Spleen (tissue), 7 donors: ENCODE measurements at regions not wholly inside any gene's neighbourhood (a gene's known extent, or its start where the extent isn't known, plus 50 kb on each side); places are given as distances from the start of the nearest gene placed in this dataset.

ENCODE experiments used
- CTCF ChIP-seq, 11 experiments: fragments of 200-600 bp in 7 of 11; fragments of 450-650 bp in 4 of 11; sonication (generic) in 4 of 11; IDR thresholded peaks in 8 of 11; conservative IDR thresholded peaks in 3 of 11; 1 replicate in 7 of 11; 2 replicates in 4 of 11; pipeline versions ENCODE4 v1.4.0 to v1.8.0; 2016 to 2021; ENCODE audit warnings: antibody characterized with exemption in 11 of 11, inconsistent platforms in 4 of 11, mild to moderate bottlenecking in 1 of 11
- POLR2AphosphoS5 ChIP-seq, 3 donors: sonication (generic); formaldehyde crosslinking; IDR thresholded peaks; one replicate each; pipeline ENCODE4 v1.5.1; 2017; ENCODE audit warnings: antibody characterized with exemption in 3 of 3
- donor health status: DM: no; HTN: no; CAD: no; lungs with moderate emphysema.
- donor health status: DM: no; HTN: no; CAD: no.
- donor health status: DM: no; HTN: no; CAD: no.

DNA sequence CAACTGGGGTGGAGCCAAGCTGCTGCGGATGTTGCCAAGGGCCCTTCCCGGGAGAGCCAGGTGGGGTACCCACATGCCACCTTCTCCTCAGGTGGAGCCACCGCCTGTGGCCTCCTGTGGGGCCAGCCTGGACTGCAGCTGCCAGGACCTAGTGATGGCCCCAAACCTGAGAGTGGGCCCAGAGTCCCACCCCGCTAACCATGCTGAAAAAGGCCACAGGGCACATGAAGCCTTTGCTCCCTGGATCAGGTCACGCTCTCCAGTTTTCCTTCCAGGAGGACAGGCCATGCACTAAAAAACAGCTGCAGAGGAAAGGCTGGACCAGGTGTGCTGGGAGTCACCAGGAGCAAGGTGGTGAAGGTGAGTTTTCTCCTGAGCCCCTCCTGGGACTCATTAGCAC, 73.9 kb upstream of the SLC22A16 start:
- TF ChIP-seq POLR2AphosphoS5 (IDR thresholded peaks at IDR 0.05) (no peak), CTCF (IDR thresholded peaks at IDR 0.05 in 8 of 11, conservative IDR thresholded peaks at IDR 0.05 in 3 of 11) (no peak)
